ENCODE measurements at regions not wholly inside any gene's neighbourhood (a gene's known extent, or its start where the extent isn't known, plus 50 kb on each side); places are given as distances from the start of the nearest gene placed in this dataset.

DNA sequence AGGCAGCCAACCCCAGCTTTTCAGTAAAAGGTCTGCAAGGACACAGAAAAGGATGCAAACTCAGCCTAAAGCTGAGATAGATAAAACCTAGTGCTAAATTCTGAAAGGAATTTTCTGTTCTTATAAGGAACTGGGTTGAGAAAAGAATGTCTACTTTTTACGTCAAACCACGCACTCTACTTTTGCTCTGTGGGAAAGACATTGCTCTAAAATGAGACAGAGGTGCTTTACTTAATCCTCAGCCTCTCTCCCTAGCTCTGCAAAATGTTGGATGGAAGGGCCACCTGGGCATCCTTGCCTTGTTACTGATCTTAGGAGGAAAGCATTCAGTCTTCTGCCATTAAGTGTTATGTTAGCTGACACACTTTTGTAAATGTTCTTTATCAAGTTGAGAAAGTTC is 72.1 kb upstream of the LINC00305 start:
- DNase-seq (ENCODE audit: low spot score in 2 of 2, unreplicated experiment in 2 of 2) = no peak
- no peak overlapping the region for H3K4me3 Mint-ChIP-seq
- no peaks in the 10 kb centered on the region for H3K27me3 Mint-ChIP-seq (ENCODE audit: low read depth)
- peak overlapping the region; percentile 69 for H3K27ac Mint-ChIP-seq
- H3K4me1 Mint-ChIP-seq = peaks cover 18% of the 10 kb centered on the region
- no peaks in the 10 kb centered on the region for H3K9me3 Mint-ChIP-seq
- TF ChIP-seq, protein P1, sequence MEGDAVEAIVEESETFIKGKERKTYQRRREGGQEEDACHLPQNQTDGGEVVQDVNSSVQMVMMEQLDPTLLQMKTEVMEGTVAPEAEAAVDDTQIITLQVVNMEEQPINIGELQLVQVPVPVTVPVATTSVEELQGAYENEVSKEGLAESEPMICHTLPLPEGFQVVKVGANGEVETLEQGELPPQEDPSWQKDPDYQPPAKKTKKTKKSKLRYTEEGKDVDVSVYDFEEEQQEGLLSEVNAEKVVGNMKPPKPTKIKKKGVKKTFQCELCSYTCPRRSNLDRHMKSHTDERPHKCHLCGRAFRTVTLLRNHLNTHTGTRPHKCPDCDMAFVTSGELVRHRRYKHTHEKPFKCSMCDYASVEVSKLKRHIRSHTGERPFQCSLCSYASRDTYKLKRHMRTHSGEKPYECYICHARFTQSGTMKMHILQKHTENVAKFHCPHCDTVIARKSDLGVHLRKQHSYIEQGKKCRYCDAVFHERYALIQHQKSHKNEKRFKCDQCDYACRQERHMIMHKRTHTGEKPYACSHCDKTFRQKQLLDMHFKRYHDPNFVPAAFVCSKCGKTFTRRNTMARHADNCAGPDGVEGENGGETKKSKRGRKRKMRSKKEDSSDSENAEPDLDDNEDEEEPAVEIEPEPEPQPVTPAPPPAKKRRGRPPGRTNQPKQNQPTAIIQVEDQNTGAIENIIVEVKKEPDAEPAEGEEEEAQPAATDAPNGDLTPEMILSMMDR (IDR thresholded peaks at IDR 0.05; ENCODE audit: unreplicated experiment) = no peak
- H3K36me3 Mint-ChIP-seq = no peaks in the 10 kb centered on the region

DNA sequence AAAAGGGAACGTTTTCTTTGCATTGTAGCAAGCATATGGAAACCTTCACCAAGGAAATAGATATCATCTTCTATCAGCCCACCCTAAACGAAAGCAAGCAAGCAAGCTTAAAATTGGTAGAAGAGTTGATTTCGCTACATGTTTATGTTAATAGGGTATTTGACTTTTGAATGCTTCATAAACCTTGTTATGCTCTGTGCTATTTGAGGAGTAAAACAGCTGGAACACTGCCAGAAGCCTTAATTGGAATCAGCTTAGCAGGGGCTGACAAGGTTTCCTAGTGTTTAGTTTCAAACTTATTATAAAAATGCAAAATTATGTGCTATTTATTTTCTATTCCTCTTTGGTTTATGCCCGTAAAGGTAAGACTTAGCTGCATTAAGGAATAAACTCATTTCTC is 70.6 kb upstream of the LINC00305 start:
- no peak overlapping the region for H3K4me3 Mint-ChIP-seq
- H3K36me3 Mint-ChIP-seq = peaks cover 2% of the 10 kb centered on the region
- DNase-seq (ENCODE audit: low spot score in 2 of 2, unreplicated experiment in 2 of 2) = no peak
- TF ChIP-seq, protein P1 (IDR thresholded peaks at IDR 0.05; ENCODE audit: unreplicated experiment) = no peak
- no peaks in the 10 kb centered on the region for H3K27me3 Mint-ChIP-seq (ENCODE audit: low read depth)
- H3K4me1 Mint-ChIP-seq = peaks cover 18% of the 10 kb centered on the region
- no peak overlapping the region for H3K27ac Mint-ChIP-seq
- H3K9me3 Mint-ChIP-seq = peaks cover 6% of the 10 kb centered on the region

DNA sequence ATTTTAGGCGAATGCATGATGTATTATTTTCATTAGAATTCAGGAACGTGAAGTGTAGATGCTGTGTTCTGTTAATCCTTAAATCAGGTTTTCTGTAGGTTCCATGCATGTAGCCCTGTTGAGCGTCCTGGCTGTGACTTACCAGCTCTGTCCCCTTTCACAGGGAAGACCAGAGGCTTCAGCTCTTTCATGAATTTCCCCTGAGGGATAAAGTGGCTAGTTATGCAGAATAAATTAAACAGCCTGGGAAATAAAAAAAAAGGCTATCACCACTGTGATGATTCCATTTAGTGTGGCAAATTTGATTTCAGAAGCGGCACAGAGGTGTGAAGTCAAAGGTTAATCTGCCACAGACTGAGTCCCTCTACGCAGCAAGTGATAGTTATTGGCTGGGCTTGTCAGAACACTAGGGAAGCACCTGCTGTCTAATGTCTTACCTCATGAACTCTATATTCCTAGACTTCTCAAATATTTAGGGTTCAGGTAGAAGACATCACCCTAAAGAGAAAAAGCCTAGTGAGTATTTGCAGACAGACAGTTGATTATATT is 61.6 kb upstream of the LINC00305 start:
- peaks cover 1% of the 10 kb centered on the region for H3K36me3 Mint-ChIP-seq
- H3K9me3 Mint-ChIP-seq = peaks cover 11% of the 10 kb centered on the region
- H3K27me3 Mint-ChIP-seq (ENCODE audit: low read depth) = no peaks in the 10 kb centered on the region
- TF ChIP-seq, protein P1 (IDR thresholded peaks at IDR 0.05; ENCODE audit: unreplicated experiment) = no peak
- no peak overlapping the region for H3K4me3 Mint-ChIP-seq
- peaks cover 30% of the 10 kb centered on the region for H3K4me1 Mint-ChIP-seq
- no peak overlapping the region for H3K27ac Mint-ChIP-seq
- no peak for DNase-seq (ENCODE audit: low spot score in 2 of 2, unreplicated experiment in 2 of 2)

DNA sequence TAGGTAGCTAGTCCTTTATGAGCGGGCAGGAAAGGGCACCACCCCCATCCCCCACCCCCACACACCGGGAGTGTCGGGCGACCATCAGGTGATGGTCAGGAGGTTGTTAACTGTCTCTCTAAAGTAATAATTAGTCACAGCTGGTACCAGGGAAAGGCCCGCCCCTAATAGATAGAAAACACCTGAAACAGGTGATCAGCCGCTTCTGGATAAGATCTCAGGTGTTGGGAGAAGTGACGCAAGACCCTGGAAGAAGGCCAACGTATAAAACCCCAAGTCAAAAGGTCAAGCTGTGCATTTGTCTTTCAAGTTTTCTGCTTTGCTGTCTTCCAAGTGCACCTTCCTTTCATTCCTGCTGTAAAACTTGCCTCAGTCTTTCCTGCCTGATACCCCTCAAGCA is 59.6 kb upstream of the LINC00305 start:
- Mint-ChIP-seq H3K36me3 (no peaks in the 10 kb centered on the region), H3K27me3 (ENCODE audit: low read depth) (no peaks in the 10 kb centered on the region), H3K4me1 (peaks cover 31% of the 10 kb centered on the region), H3K4me3 (no peak overlapping the region), H3K27ac (no peak overlapping the region), H3K9me3 (peaks cover 4% of the 10 kb centered on the region)
- TF ChIP-seq, protein P1 (IDR thresholded peaks at IDR 0.05; ENCODE audit: unreplicated experiment) = no peak
- no peak for DNase-seq (ENCODE audit: low spot score in 2 of 2, unreplicated experiment in 2 of 2)

DNA sequence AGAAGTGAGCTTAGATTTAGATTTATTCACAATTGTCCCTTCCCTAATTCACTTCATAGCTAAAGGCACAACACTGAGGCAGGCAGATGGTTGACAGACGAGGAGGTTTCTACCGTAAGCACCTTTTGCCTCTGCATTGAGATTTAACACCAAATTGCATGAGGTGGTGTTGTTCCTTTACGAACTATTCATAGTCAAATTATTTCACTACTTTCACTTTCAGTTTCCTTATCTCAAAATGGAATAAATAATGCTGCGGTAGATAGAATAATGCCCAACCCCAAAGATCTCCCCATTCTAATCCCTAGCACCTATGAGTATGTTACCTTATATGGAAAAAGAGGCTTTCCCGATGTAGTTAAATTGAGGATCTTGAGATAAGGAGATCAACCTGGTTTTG is 58.9 kb upstream of the LINC00305 start:
- no peak for DNase-seq (ENCODE audit: low spot score in 2 of 2, unreplicated experiment in 2 of 2)
- H3K27ac Mint-ChIP-seq = no peak overlapping the region
- H3K9me3 Mint-ChIP-seq = peaks cover 4% of the 10 kb centered on the region
- no peak overlapping the region for H3K4me3 Mint-ChIP-seq
- TF ChIP-seq, protein P1 (IDR thresholded peaks at IDR 0.05; ENCODE audit: unreplicated experiment) = no peak
- no peaks in the 10 kb centered on the region for H3K27me3 Mint-ChIP-seq (ENCODE audit: low read depth)
- peaks cover 38% of the 10 kb centered on the region for H3K4me1 Mint-ChIP-seq
- H3K36me3 Mint-ChIP-seq = no peaks in the 10 kb centered on the region

DNA sequence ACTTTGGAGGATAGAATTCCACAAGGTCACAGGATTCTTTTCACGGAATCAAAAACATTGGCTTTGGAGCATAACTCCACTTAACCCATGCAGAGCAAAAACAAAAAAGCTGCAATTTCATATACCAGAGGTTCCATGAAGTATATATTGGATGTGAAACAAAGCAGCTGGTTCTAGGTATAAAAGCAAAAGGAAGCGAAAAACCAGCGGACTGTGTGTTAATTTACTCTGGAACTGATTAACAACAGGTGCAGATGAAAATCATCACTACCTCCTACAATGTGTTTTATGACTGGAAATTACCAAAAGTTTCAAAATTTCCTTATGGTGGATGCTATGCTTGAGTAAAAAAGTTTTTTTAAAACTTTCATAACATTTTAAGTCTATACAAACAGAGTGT is 54.4 kb upstream of the LINC00305 start:
- Mint-ChIP-seq H3K36me3 (no peaks in the 10 kb centered on the region), H3K4me3 (no peak overlapping the region), H3K27ac (peak overlapping the region; percentile 65), H3K9me3 (peaks cover 4% of the 10 kb centered on the region), H3K27me3 (ENCODE audit: low read depth) (no peaks in the 10 kb centered on the region), H3K4me1 (peaks cover 27% of the 10 kb centered on the region)
- no peak for DNase-seq (ENCODE audit: low spot score in 2 of 2, unreplicated experiment in 2 of 2)
- TF ChIP-seq, protein P1 (IDR thresholded peaks at IDR 0.05; ENCODE audit: unreplicated experiment) = no peak
